ENCODE measurements at regions not wholly inside any gene's neighbourhood (a gene's known extent, or its start where the extent isn't known, plus 50 kb on each side); places are given as distances from the start of the nearest gene placed in this dataset.

GRCh38 chr2:129751409-129751808 is 228.1 kb upstream of the RAB6C start:
- TF ChIP-seq, protein P1, sequence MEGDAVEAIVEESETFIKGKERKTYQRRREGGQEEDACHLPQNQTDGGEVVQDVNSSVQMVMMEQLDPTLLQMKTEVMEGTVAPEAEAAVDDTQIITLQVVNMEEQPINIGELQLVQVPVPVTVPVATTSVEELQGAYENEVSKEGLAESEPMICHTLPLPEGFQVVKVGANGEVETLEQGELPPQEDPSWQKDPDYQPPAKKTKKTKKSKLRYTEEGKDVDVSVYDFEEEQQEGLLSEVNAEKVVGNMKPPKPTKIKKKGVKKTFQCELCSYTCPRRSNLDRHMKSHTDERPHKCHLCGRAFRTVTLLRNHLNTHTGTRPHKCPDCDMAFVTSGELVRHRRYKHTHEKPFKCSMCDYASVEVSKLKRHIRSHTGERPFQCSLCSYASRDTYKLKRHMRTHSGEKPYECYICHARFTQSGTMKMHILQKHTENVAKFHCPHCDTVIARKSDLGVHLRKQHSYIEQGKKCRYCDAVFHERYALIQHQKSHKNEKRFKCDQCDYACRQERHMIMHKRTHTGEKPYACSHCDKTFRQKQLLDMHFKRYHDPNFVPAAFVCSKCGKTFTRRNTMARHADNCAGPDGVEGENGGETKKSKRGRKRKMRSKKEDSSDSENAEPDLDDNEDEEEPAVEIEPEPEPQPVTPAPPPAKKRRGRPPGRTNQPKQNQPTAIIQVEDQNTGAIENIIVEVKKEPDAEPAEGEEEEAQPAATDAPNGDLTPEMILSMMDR (IDR thresholded peaks at IDR 0.05 in 4 of 5, conservative IDR thresholded peaks at IDR 0.05 in 1 of 5), result no peak
- no peak for TF ChIP-seq POLR2A (IDR thresholded peaks at IDR 0.05)
